ENCODE measurements at regions not wholly inside any gene's neighbourhood (a gene's known extent, or its start where the extent isn't known, plus 50 kb on each side); places are given as distances from the start of the nearest gene placed in this dataset.
"Not testable (repeated sequence)": the region's sequence is repeated elsewhere in the genome, so short reads cannot be mapped to it uniquely, and the experiment has no call there.

- FAIRE-seq: not testable (repeated sequence)
Observed at GRCh38 chr1:109857702-109858101, 52.9 kb upstream of the CSF1 start.

DNA sequence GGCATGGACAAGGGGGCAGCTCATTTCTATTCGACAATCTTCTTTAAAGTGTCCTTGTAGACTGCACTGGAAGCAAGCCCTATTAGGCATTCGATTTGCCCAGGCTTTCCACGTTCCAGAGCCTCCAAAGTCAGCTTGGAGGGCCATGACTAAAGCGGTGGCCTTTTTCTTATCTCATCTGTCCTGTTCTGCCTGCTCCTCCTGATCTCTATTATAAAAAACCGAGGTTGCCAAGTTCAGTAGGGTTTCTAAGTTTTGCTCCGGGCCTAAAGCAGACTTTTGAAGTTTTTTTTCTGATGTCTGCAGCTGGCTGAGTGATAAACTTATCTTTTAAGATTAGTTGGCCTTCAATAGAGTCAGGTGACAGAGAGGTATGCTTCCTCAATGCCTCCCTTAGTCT lies 54.7 kb upstream of the CSF1 start:
- not testable (repeated sequence) for FAIRE-seq

- not testable (repeated sequence) for FAIRE-seq
Observed at GRCh38 chr1:109853972-109854371, 56.7 kb upstream of the CSF1 start.

DNA sequence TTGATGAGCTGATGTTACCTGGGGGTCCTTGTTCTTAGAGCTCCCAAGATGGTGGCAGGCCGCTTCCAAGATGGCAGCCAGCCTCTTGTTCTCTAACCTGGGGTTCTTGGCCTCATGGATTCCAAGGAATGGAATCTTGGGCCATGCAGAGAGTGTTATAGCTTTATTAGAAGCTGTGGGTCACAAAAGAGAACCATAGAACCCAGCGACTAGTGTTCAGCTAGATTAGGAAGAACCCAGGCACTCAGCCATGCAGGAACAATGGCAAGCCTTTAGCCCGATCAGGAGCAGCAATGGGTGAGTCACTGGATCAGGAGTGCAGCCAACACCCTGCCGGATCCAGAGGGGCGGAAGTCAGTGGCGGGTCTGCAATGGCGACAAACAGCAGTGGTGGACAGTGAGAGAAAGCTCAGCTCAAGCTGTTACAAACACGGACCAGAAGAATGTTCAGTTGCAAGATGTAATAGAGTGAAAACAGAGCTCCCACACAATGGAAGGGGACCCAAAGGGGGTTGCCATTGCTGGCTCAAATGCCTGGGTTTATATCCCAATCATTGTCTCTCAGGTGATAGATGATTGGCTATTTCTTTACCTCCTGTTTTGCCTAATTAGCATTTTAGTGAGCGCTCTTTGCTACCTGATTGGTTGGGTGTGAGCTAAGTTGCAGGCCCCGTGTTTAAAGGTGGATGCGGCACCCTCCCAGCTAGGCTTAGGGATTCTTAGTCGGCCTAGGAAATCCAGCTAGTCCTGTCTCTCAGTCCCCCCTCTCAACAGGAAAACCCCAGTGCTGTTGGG lies 58.2 kb upstream of the CSF1 start:
- FAIRE-seq: not testable (repeated sequence)

DNA sequence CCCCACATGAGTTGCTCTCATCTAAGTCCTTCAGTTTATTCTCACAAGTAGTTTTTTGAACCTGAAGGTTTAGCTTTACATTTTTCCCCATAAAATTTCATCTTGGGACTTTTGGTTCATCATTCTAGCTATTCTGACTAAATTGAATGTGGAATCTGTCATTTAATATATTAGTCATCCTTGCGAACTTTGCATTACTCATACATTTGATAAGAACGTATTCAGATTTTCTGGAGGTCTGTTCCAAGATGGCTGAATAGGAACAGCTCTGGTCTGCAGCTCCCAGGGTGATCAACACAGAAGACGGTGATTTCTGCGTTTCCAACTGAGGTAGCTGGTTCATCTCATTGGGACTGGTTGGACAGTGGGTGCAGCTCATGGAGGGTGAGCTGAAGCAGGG lies 59.8 kb upstream of the CSF1 start:
- FAIRE-seq: no peak

DNA sequence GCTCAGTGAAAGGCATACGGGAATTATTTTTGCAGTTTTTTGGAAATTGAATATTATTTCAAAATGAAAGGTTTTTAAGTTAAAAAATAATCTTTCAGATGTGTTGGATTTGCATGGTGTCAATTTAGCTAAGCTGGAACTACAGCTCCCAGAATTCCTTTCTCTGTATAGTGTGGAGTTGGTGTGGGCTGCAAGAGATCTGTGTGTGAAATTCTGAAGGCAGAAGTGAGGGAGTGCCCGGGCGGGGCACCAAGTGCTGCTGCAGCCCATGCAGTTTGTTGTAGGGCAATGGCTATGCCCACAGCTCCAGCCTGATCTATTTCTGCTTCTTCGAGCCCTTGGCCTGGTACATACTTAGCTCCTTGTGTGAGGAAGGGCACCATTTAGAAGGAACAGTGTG lies 60.5 kb upstream of the CSF1 start:
- FAIRE-seq: no peak

- no peak for FAIRE-seq
Observed at GRCh38 chr1:109849655-109850054, 61.0 kb upstream of the CSF1 start.

DNA sequence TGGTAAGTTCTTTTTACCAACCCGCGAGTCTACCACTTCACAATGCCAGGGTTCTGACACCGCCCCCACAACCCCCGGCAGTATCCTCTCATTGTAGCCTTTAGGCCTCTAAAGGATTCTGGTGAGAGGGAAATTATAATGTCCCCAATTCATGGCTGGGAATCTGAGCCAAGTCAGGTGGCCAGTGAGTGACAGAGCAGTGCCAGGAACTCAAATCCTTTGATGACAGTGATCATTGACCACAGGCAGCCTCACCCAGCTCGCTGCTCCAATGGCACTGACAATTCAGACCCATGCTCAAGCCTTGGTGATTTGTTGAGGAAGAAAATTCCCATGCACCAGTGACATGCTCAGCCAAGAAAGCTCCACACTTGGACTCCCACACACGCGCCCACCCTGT lies 63.4 kb upstream of the CSF1 start:
- FAIRE-seq: no peak

DNA sequence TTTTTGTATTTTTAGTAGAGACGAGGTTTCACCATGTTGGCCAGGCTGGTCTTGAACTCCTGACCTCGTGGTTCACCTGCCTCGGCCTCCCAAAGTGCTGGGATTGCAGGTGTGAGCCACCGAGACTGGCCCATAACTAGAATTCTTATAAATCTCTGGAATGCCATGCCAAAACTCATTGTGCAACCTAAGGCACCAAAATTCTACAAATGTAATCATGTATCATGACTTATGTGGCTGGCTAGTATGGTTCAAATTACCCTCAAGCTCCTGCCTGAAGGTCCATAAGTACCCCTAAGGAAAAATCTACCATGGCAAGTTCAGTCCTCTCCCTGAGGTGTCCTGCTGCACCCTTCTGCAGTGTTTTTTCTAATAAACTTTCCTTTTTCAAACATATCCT lies 63.8 kb upstream of the CSF1 start:
- no peak for FAIRE-seq

DNA sequence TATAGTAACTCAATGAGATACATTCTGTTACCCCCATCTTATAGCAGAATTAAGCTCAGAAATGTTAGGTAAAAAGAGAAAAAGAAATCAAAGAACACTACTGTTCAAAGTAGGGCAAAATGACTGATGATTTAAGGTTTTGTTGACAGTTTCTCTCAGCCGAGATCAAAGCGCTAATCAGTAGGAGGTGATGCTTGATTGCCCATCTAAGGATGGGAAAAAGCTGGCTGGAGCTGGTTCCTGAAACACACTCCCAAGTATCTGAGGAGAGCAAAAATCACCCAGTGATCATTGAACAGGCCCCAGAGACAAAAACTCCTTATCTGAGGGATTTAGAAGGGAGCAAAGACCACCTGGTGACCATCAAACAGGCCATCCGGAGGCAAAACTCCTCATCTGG lies 64.5 kb upstream of the CSF1 start:
- no peak for FAIRE-seq

DNA sequence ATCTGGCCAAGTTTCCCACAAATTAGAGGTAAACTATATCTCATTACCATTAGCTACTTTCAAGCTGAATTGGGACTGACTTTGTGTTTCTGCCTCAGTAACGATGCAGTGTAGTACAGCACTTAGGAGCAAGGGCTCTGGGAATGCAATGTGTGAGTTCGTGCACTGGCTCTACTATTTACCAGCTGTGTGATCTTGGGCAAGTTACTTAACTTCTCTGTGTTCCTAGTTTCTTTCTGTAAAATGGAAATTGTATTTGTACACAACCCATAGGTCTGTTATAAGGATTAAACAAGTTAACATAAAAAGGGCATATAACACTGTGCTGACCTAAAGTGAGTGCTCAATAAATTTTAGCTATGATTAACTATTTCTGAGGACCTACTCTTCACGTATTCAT lies 65.0 kb upstream of the CSF1 start:
- FAIRE-seq: no peak

- no peak for FAIRE-seq
Observed at GRCh38 chr1:109844609-109845008, 66.0 kb upstream of the CSF1 start.

DNA sequence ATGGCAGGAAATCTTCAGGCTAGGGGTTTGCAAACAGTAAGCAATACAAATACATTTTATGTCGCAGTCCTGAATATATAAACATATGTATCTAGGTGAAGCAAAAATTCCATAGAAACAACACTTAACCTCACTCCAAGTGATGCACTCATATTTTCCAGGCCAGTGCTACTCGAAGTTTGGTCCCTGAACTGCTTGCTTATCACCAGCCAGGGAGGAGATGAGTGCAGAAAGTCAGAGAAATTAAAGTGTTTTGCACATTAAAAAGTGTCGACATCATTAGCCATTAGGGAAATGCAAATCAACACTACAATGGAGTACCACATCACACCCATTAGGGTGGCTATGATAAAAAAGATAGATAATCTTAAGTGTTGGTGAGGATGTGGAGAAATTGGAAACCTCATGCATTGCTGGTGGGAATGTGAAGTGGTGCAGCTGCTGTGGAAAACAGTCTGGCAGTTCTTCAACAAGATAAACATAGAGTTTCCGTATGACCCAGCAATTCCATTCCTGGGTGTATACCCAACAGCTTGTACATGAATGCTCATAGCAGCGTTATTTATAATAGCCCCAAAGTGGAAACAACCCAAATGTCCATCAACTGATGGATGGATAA lies 70.5 kb upstream of the CSF1 start:
- no peak for FAIRE-seq

GRCh38 chr1:109839276-109839675 lies 71.4 kb upstream of the CSF1 start:
- not testable (repeated sequence) for FAIRE-seq

- FAIRE-seq: no peak
Observed at GRCh38 chr1:109838838-109839240, 71.8 kb upstream of the CSF1 start.

- no peak for FAIRE-seq
Observed at GRCh38 chr1:109837852-109838570, 72.6 kb upstream of the CSF1 start.

GRCh38 chr1:109835645-109836044 lies 71.9 kb upstream of the EPS8L3 start:
- peak; percentile 29 for FAIRE-seq

- no peak for FAIRE-seq
Observed at GRCh38 chr1:109834951-109835350, 71.2 kb upstream of the EPS8L3 start.

- no peak for FAIRE-seq
Observed at GRCh38 chr1:109832945-109833344, 69.2 kb upstream of the EPS8L3 start.

- FAIRE-seq: no peak
Observed at GRCh38 chr1:109828756-109829505, 65.2 kb upstream of the EPS8L3 start.

DNA sequence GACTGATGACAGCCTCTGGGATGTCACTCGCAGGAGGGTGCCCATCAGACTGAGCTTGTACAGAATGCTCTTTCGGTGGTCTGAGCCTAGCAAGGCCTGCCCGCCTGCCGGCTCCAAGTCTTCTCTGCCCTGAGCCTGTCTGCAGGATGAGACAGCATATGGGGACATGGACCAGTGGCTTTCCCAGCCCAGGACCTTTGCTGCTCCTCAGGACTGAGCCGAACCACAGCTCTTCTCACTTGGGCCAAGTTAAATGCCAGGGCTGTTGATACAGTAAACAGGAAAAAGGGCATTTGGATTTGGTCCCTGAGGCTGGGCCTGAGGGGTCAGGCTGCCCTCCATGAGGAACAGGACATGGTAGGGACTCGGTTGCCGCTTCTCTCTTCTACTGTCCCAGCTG lies 64.3 kb upstream of the EPS8L3 start:
- no peak for FAIRE-seq

GRCh38 chr1:109827466-109827865 lies 63.7 kb upstream of the EPS8L3 start:
- no peak for FAIRE-seq

DNA sequence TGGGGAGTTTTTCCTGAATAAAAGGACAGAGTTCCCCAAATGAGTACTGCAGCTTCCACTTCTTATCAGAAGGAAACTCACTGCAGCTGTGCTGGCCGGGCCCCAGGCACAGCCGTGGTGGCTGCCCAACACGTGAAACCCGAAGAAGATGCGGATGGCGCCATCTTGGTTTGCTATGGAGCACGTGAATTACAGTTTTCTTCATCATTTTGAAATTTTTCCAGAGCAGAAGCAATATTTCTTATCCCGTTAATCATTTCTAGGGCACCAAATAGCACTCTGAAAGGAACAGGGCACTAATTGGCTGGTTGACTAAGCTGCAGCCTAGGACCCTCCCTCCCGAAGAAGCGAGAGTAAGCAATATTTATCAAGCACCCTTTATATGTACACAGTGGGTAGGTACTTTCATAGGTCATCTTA lies 63.2 kb upstream of the EPS8L3 start:
- no peak for FAIRE-seq
